NB4 (cell line): ENCODE measurements at regions not wholly inside any gene's neighbourhood (a gene's known extent, or its start where the extent isn't known, plus 50 kb on each side); places are given as distances from the start of the nearest gene placed in this dataset.

Source experiments
- POLR2A ChIP-seq: IDR thresholded peaks from 2 replicates; pipeline ENCODE4 v1.6.1; 2011; ENCODE audit warnings: mild to moderate bottlenecking; ENCODE audit not compliant: insufficient read length; ENCODE audit errors: extremely low read depth
- TF ChIP-seq, protein P1 (sequence below): IDR thresholded peaks from one replicate; pipeline ENCODE4 v1.5.1; 2012; ENCODE audit warnings: low read depth, low read length

DNA sequence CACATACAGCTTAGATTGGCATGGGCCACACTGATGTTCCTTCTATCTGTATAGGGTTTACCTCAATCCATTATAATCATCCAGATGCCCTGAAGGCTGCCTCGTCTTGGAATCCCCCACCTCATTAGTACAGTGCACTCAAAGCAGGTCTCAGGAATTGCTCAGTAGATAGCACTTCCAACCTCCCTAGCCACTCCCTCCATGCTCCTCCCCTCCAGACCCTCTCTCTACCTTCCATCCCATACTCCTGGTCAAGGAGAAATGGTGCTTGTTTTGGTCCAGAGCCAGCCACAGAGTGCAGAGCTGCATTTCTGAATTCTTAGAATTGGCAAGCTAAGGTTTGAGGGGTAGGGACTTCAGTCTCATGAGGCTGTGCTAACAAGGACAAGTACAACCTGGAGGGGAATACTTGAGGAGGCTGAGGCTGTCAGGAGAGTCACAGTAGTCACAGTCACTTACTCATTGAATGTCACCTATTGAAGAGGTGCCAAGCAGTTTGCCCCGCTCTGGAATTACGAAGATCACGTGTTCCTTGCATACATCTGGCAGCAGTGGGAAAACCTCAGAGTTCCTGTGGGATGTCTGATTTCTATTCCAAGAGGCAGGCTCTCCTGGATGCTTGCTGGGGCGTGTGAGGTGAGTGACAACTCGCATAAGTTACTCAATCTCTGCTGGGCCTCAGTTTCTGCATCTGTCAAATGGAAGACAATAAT, 60.7 kb upstream of the ZNF746 start:
- TF ChIP-seq, protein P1, sequence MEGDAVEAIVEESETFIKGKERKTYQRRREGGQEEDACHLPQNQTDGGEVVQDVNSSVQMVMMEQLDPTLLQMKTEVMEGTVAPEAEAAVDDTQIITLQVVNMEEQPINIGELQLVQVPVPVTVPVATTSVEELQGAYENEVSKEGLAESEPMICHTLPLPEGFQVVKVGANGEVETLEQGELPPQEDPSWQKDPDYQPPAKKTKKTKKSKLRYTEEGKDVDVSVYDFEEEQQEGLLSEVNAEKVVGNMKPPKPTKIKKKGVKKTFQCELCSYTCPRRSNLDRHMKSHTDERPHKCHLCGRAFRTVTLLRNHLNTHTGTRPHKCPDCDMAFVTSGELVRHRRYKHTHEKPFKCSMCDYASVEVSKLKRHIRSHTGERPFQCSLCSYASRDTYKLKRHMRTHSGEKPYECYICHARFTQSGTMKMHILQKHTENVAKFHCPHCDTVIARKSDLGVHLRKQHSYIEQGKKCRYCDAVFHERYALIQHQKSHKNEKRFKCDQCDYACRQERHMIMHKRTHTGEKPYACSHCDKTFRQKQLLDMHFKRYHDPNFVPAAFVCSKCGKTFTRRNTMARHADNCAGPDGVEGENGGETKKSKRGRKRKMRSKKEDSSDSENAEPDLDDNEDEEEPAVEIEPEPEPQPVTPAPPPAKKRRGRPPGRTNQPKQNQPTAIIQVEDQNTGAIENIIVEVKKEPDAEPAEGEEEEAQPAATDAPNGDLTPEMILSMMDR, result no peak
- TF ChIP-seq POLR2A, result no peak
